ENCODE measurements at regions not wholly inside any gene's neighbourhood (a gene's known extent, or its start where the extent isn't known, plus 50 kb on each side); places are given as distances from the start of the nearest gene placed in this dataset.

DNA sequence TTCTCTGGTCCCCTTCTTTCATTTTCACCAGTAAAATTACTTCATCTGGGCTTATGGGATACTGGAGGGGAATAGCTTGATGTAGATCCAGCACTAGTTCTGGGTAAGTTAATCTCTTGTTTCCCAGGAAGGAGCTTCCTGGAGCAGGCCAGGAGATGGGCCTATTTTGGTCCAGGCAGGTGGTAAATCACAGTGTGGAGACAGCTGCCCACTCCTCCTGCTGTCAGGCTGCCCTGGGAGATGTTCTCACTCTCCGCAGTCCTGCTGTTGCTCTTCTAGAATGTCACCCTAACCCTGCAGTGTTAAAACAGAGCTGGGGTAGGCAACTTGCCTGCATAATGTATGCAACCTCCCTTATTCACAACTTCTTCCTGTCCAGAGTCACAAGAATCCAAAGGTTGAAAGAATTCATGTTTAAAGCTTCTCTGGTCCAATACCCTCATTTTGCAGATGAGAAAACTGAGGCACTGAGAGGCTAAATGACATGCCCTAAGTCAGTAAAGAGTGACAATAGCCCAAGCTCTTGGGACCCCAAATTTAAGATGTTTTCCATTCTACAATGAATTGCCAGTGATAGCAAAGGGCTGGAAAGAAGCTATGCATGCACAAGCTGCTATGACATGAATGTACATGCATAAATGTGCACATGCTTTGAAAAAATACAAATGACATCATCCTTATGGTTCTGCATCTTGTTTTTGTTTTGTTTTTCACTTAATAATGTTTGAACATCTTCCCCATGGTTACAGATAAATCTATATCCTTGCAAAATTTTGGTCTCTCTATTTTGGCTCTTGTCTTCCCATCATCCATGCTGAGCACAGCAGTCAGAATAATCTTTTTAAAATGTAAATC, 71.8 kb upstream of the ADRA1B start:
- FAIRE-seq (no peak), DNase-seq (ENCODE audit: extremely low read depth in 1 of 4, low spot score in 3 of 4) (no peak), ATAC-seq (no peak)
- no TSS peak for BruUV-seq (replicated peaks)
- Histone ChIP-seq H3K4me2 (ENCODE audit: insufficient read depth, low read length) (no peak overlapping the region), H3K9me1 (ENCODE audit: control insufficient read depth, insufficient read depth, low read length) (no peaks in the 10 kb centered on the region), H3K79me2 (ENCODE audit: control insufficient read depth, insufficient read depth, low read length) (no peaks in the 10 kb centered on the region), H3K36me3 (ENCODE audit: control insufficient read depth, insufficient read depth, low read length) (no peaks in the 10 kb centered on the region), H3K27ac (ENCODE audit: extremely low read depth, low read depth, low read length) (no peak overlapping the region), H3K4me3 (no peak overlapping the region), H3K27me3 (ENCODE audit: control insufficient read depth in 2 of 2, insufficient read depth in 2 of 2, low read length in 2 of 2) (no peaks in the 10 kb centered on the region), H3K9ac (ENCODE audit: insufficient read depth in 1 of 2, low read depth in 2 of 2, low read length in 2 of 2) (no peak overlapping the region), H3K4me1 (replicated peaks in 1 of 2; ENCODE audit: control insufficient read depth in 2 of 2, insufficient read depth in 2 of 2, low read length in 2 of 2) (no peaks in the 10 kb centered on the region), H2AFZ (ENCODE audit: low read depth, low read length) (no peak overlapping the region), H4K20me1 (replicated peaks; ENCODE audit: control insufficient read depth, insufficient read depth, low read length) (no peaks in the 10 kb centered on the region; the same call in 1 of the 2 replicates), H3K9me3 (replicated peaks; ENCODE audit: control insufficient read depth, insufficient read depth, low read depth, low read length) (no peaks in the 10 kb centered on the region)
- intact Hi-C loops (cut with micrococcal nuclease) = no loop called here
- ChIA-PET CTCF (ENCODE audit: low intra/inter-chr PET ratio) (no interaction called here), POLR2A (no interaction called here)
- WGBS (ENCODE audit: insufficient coverage, low coverage, missing lambda C conversion rate) = 0% methylated on average over 1 of the region's 1 CpG
- in situ Hi-C loops (cut with MboI) = no loop called here
- TF ChIP-seq SP2 (IDR thresholded peaks at IDR 0.05; ENCODE audit: extremely low read depth, low read depth, low read length, poor library complexity, severe bottlenecking) = no peak
- TF ChIP-seq EP400 (IDR thresholded peaks at IDR 0.05) = no peak
- TF ChIP-seq, protein P1, sequence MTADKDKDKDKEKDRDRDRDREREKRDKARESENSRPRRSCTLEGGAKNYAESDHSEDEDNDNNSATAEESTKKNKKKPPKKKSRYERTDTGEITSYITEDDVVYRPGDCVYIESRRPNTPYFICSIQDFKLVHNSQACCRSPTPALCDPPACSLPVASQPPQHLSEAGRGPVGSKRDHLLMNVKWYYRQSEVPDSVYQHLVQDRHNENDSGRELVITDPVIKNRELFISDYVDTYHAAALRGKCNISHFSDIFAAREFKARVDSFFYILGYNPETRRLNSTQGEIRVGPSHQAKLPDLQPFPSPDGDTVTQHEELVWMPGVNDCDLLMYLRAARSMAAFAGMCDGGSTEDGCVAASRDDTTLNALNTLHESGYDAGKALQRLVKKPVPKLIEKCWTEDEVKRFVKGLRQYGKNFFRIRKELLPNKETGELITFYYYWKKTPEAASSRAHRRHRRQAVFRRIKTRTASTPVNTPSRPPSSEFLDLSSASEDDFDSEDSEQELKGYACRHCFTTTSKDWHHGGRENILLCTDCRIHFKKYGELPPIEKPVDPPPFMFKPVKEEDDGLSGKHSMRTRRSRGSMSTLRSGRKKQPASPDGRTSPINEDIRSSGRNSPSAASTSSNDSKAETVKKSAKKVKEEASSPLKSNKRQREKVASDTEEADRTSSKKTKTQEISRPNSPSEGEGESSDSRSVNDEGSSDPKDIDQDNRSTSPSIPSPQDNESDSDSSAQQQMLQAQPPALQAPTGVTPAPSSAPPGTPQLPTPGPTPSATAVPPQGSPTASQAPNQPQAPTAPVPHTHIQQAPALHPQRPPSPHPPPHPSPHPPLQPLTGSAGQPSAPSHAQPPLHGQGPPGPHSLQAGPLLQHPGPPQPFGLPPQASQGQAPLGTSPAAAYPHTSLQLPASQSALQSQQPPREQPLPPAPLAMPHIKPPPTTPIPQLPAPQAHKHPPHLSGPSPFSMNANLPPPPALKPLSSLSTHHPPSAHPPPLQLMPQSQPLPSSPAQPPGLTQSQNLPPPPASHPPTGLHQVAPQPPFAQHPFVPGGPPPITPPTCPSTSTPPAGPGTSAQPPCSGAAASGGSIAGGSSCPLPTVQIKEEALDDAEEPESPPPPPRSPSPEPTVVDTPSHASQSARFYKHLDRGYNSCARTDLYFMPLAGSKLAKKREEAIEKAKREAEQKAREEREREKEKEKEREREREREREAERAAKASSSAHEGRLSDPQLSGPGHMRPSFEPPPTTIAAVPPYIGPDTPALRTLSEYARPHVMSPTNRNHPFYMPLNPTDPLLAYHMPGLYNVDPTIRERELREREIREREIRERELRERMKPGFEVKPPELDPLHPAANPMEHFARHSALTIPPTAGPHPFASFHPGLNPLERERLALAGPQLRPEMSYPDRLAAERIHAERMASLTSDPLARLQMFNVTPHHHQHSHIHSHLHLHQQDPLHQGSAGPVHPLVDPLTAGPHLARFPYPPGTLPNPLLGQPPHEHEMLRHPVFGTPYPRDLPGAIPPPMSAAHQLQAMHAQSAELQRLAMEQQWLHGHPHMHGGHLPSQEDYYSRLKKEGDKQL (CRISPR knock-in tag; IDR thresholded peaks at IDR 0.05; ENCODE audit: borderline replicate concordance) = no peak
- no peak for TF ChIP-seq CCNT2 (IDR thresholded peaks at IDR 0.05; ENCODE audit: borderline replicate concordance, extremely low read depth, insufficient read length, low read depth, low read length)
- no peak for TF ChIP-seq JUND (IDR thresholded peaks at IDR 0.05; ENCODE audit: borderline replicate concordance, low read depth, low read length)
- no peak for TF ChIP-seq JUND (tag; IDR thresholded peaks at IDR 0.05; ENCODE audit: borderline replicate concordance, low read depth, low read length)
